AG09319 (cell line): ENCODE measurements at regions not wholly inside any gene's neighbourhood (a gene's known extent, or its start where the extent isn't known, plus 50 kb on each side); places are given as distances from the start of the nearest gene placed in this dataset.

Experiments used
- DNase-seq: peaks from one replicate; pipeline ENCODE4 v3.0.0-alpha.2; 2010; ENCODE audit warnings: low read depth; ENCODE audit errors: extremely low read depth
- CTCF ChIP-seq: IDR thresholded peaks from 2 replicates; pipeline ENCODE4 v1.5.1; 2011; ENCODE audit warnings: low read depth, mild to moderate bottlenecking, inconsistent platforms, low read length, moderate library complexity

DNA sequence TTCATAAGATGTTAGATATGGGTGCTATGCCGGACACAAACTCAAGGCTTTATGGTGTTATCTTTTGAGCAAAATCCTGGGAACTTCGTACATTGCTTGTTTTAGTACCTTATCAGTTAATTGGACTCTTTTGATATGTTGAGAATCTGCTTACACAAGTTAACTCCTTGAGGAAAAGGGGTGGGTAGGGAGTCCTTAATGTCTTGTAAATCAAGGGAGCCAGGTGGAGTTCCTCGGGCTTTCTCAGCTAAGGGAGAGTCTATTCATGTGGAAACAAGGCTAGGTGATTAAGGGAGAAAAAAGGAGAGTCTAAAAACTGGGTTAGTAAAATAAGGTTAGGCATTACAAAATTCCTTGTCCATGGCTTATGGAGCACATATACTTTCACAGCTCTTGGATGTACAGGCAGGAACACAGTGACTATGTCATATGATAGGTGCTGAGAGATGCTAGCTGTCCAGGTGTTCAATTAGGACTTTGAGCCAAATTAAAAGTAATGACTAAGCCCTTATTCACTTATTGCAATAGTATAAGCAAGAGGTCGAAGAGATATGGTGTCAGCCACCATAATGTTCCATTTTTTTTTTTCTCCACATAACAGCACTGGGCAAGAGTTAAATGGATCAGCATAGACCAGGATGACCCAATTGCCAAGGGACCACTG lies 59.5 kb upstream of the DYNAP start:
- DNase-seq, result no peak
- TF ChIP-seq CTCF, result no peak

DNA sequence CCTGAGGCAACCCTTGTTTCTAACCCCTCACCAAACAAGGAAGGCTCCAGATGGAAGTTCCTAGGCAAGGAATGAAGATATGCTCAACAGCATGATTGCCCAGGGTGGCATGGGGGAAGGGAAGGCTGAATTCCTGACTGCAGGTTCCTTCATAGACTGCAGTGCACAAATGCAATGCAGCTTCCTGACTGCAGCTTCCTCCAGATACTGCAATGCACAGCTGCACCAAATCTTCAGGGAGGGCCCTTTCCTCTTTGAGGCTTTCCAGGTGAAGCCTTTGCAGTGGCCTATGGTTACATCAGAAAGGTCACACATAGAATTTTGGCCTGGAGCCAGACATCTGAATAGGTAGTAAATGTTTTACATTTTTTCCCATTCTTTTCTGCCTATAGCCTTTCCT lies 58.8 kb upstream of the DYNAP start:
- TF ChIP-seq CTCF, result no peak
- no peak for DNase-seq

DNA sequence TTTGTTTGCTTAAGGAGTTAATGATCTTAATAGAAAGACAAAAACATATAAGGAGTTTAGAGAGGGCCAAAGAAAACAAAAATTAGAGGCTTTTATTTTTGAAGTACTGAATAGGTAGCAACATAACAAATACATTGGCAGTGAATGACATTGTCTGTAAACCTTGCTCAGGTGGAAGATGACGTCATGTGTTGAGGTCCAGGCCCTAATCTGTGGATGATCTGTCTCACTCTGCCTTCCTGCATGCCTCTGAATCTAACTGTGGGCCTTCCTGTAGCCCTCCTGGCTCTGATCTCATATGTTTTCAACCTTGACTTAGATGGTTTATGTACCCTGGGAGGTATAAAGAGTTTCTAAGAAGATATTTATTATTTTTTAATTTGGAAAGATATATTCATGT lies 58.1 kb upstream of the DYNAP start:
- TF ChIP-seq CTCF, result no peak
- no peak for DNase-seq
